ENCODE measurements at regions not wholly inside any gene's neighbourhood (a gene's known extent, or its start where the extent isn't known, plus 50 kb on each side); places are given as distances from the start of the nearest gene placed in this dataset.

GRCh38 chr18:40929399-40929798, 1025.6 kb upstream of the PIK3C3 start:
- DNase-seq (ENCODE audit: low read depth) = no peak
- no peak overlapping the region for H3K4me2 ChIP-seq (ENCODE audit: low read length)
- H3K4me1 Mint-ChIP-seq (ENCODE audit: low read depth, unreplicated experiment) = no peaks in the 10 kb centered on the region
- no peaks in the 10 kb centered on the region for H3K9me3 ChIP-seq (ENCODE audit: insufficient read depth, low read depth, low read length)
- H3K4me1 ChIP-seq (ENCODE audit: insufficient read depth, low read length) = no peaks in the 10 kb centered on the region
- H3K9ac ChIP-seq (ENCODE audit: low read length) = no peak overlapping the region
- H3K4me3 Mint-ChIP-seq (ENCODE audit: unreplicated experiment) = no peak overlapping the region
- H3K9me3 Mint-ChIP-seq (ENCODE audit: unreplicated experiment) = no peaks in the 10 kb centered on the region
- no peaks in the 10 kb centered on the region for H3K27me3 Mint-ChIP-seq (ENCODE audit: low read depth, unreplicated experiment)
- no peaks in the 10 kb centered on the region for H3K36me3 Mint-ChIP-seq (ENCODE audit: low read depth, unreplicated experiment)
- H3K27ac Mint-ChIP-seq (ENCODE audit: unreplicated experiment) = no peak overlapping the region
- no peaks in the 10 kb centered on the region for H3K36me3 ChIP-seq (ENCODE audit: insufficient read depth, low read length)
- TF ChIP-seq CTCF (IDR thresholded peaks at IDR 0.05; ENCODE audit: insufficient read depth, low read depth, low read length) (no peak), EZH2 (IDR thresholded peaks at IDR 0.05; ENCODE audit: insufficient read depth, low read length) (no peak)
- no peak overlapping the region for H3K27ac ChIP-seq (ENCODE audit: low read depth, low read length)
- no peak overlapping the region for H3K4me3 ChIP-seq (ENCODE audit: insufficient read depth, low read depth, low read length)
- H4K20me1 ChIP-seq (ENCODE audit: insufficient read depth, low read length) = no peaks in the 10 kb centered on the region
- no peaks in the 10 kb centered on the region for H3K79me2 ChIP-seq (ENCODE audit: insufficient read depth, low read length)
- no peak for FAIRE-seq
- H2AFZ ChIP-seq (ENCODE audit: low read depth, low read length) = no peak overlapping the region
- H3K27me3 ChIP-seq (ENCODE audit: insufficient read depth, low read length) = no peaks in the 10 kb centered on the region

- H3K27me3 ChIP-seq (ENCODE audit: insufficient read depth, low read length) = no peaks in the 10 kb centered on the region
- no peaks in the 10 kb centered on the region for H3K79me2 ChIP-seq (ENCODE audit: insufficient read depth, low read length)
- no peaks in the 10 kb centered on the region for H3K9me3 Mint-ChIP-seq (ENCODE audit: unreplicated experiment)
- no peak overlapping the region for H3K9ac ChIP-seq (ENCODE audit: low read length)
- no peak overlapping the region for H3K4me3 Mint-ChIP-seq (ENCODE audit: unreplicated experiment)
- no peak overlapping the region for H2AFZ ChIP-seq (ENCODE audit: low read depth, low read length)
- H3K4me1 Mint-ChIP-seq (ENCODE audit: low read depth, unreplicated experiment) = no peaks in the 10 kb centered on the region
- no peak overlapping the region for H3K27ac ChIP-seq (ENCODE audit: low read depth, low read length)
- peak; percentile 28 for DNase-seq (ENCODE audit: low read depth)
- no peak overlapping the region for H3K4me3 ChIP-seq (ENCODE audit: insufficient read depth, low read depth, low read length)
- H3K4me1 ChIP-seq (ENCODE audit: insufficient read depth, low read length) = no peaks in the 10 kb centered on the region
- no peak for FAIRE-seq
- H3K4me2 ChIP-seq (ENCODE audit: low read length) = no peak overlapping the region
- H3K27me3 Mint-ChIP-seq (ENCODE audit: low read depth, unreplicated experiment) = no peaks in the 10 kb centered on the region
- TF ChIP-seq EZH2 (IDR thresholded peaks at IDR 0.05; ENCODE audit: insufficient read depth, low read length) (no peak), CTCF (IDR thresholded peaks at IDR 0.05; ENCODE audit: insufficient read depth, low read depth, low read length) (no peak)
- no peaks in the 10 kb centered on the region for H3K36me3 ChIP-seq (ENCODE audit: insufficient read depth, low read length)
- H3K27ac Mint-ChIP-seq (ENCODE audit: unreplicated experiment) = no peak overlapping the region
- H3K36me3 Mint-ChIP-seq (ENCODE audit: low read depth, unreplicated experiment) = no peaks in the 10 kb centered on the region
- H4K20me1 ChIP-seq (ENCODE audit: insufficient read depth, low read length) = no peaks in the 10 kb centered on the region
- H3K9me3 ChIP-seq (ENCODE audit: insufficient read depth, low read depth, low read length) = no peaks in the 10 kb centered on the region
Observed at GRCh38 chr18:40926679-40927078, 1028.4 kb upstream of the PIK3C3 start.

- H3K4me1 ChIP-seq (ENCODE audit: insufficient read depth, low read length) = no peaks in the 10 kb centered on the region
- H4K20me1 ChIP-seq (ENCODE audit: insufficient read depth, low read length) = no peaks in the 10 kb centered on the region
- H3K4me3 ChIP-seq (ENCODE audit: insufficient read depth, low read depth, low read length) = no peak overlapping the region
- H3K4me1 Mint-ChIP-seq (ENCODE audit: low read depth, unreplicated experiment) = no peaks in the 10 kb centered on the region
- no peak overlapping the region for H3K27ac ChIP-seq (ENCODE audit: low read depth, low read length)
- TF ChIP-seq EZH2 (IDR thresholded peaks at IDR 0.05; ENCODE audit: insufficient read depth, low read length) = no peak
- no peak for TF ChIP-seq CTCF (IDR thresholded peaks at IDR 0.05; ENCODE audit: insufficient read depth, low read depth, low read length)
- H3K36me3 Mint-ChIP-seq (ENCODE audit: low read depth, unreplicated experiment) = no peaks in the 10 kb centered on the region
- H3K79me2 ChIP-seq (ENCODE audit: insufficient read depth, low read length) = no peaks in the 10 kb centered on the region
- H3K4me3 Mint-ChIP-seq (ENCODE audit: unreplicated experiment) = no peak overlapping the region
- H3K4me2 ChIP-seq (ENCODE audit: low read length) = no peak overlapping the region
- H3K36me3 ChIP-seq (ENCODE audit: insufficient read depth, low read length) = no peaks in the 10 kb centered on the region
- H3K27ac Mint-ChIP-seq (ENCODE audit: unreplicated experiment) = no peak overlapping the region
- DNase-seq (ENCODE audit: low read depth) (no peak), FAIRE-seq (no peak)
- H3K27me3 ChIP-seq (ENCODE audit: insufficient read depth, low read length) = no peaks in the 10 kb centered on the region
- H3K9me3 Mint-ChIP-seq (ENCODE audit: unreplicated experiment) = no peaks in the 10 kb centered on the region
- no peaks in the 10 kb centered on the region for H3K27me3 Mint-ChIP-seq (ENCODE audit: low read depth, unreplicated experiment)
- no peak overlapping the region for H2AFZ ChIP-seq (ENCODE audit: low read depth, low read length)
- H3K9ac ChIP-seq (ENCODE audit: low read length) = no peak overlapping the region
- no peaks in the 10 kb centered on the region for H3K9me3 ChIP-seq (ENCODE audit: insufficient read depth, low read depth, low read length)
Observed at GRCh38 chr18:40925071-40925541, 1029.9 kb upstream of the PIK3C3 start.
